Tibial artery (tissue), 4 donors: ENCODE measurements at regions not wholly inside any gene's neighbourhood (a gene's known extent, or its start where the extent isn't known, plus 50 kb on each side); places are given as distances from the start of the nearest gene placed in this dataset.

ENCODE experiments used
- DNase-seq, 2 donors: peaks; one replicate each; pipeline ENCODE4 v3.0.0-alpha.2; 2019
- H3K27ac ChIP-seq, 2 donors: fragments of 200-600 bp; sonication (generic) in 1 of 2; 1 replicate in 1 of 2; 2 replicates in 1 of 2; pipeline ENCODE4 v1.5.1; 2018 to 2019; ENCODE audit warnings: mild to moderate bottlenecking in 1 of 2
- H3K27me3 ChIP-seq, 2 donors: fragments of 200-600 bp; sonication (generic) in 1 of 2; one replicate each; pipeline versions ENCODE4 v1.5.1 to v1.6.0; 2016 to 2019
- H3K36me3 ChIP-seq, 3 donors: fragments of 200-600 bp; sonication (generic) in 2 of 3; one replicate each; pipeline ENCODE4 v1.5.1; 2016 to 2019; ENCODE audit warnings: mild to moderate bottlenecking in 2 of 3
- H3K4me1 ChIP-seq, 4 donors: fragments of 200-600 bp; sonication (generic) in 2 of 4; 1 replicate in 3 of 4; 2 replicates in 1 of 4; pipeline ENCODE4 v1.5.1; 2016 to 2019
- H3K4me3 ChIP-seq, 2 donors: fragments of 200-600 bp; sonication (generic) in 1 of 2; 1 replicate in 1 of 2; 2 replicates in 1 of 2; pipeline ENCODE4 v1.5.1; 2018 to 2019; ENCODE audit warnings: mild to moderate bottlenecking in 2 of 2
- H3K9me3 ChIP-seq, 3 donors: fragments of 200-600 bp; sonication (generic) in 1 of 3; one replicate each; pipeline ENCODE4 v1.5.1; 2016 to 2019
- CTCF ChIP-seq, 2 experiments: fragments of 200-600 bp in 1 of 2; fragments of 450-650 bp in 1 of 2; IDR thresholded peaks; one replicate each; pipeline ENCODE4 v1.5.1; 2017 to 2019; ENCODE audit warnings: antibody characterized with exemption in 2 of 2, mild to moderate bottlenecking in 1 of 2, moderate library complexity in 1 of 2
- intact Hi-C: fragments of 100-400 bp; cut with DNase I; formaldehyde crosslinking; loops from one replicate; pipeline ENCODE4 v1.15.0; 2023; ENCODE audit warnings: low total_unique reads

GRCh38 chr11:121927789-121928188 is 188.2 kb downstream of the BLID start:
- DNase-seq: no peak
- peaks cover 0 to 17% (median 5%) of the 10 kb centered on the region in 4 donors for H3K4me1 ChIP-seq

GRCh38 chr11:121927097-121927785 is 188.8 kb downstream of the BLID start:
- intact Hi-C loops: no loop called here
- Histone ChIP-seq H3K4me3 (no peak overlapping the region), H3K4me1 (peaks cover 0 to 17% (median 5%) of the 10 kb centered on the region in 4 donors)

More at GRCh38 chr11:121927789-121928188, 188.2 kb downstream of the BLID start:
- TF ChIP-seq CTCF (IDR thresholded peaks at IDR 0.05): no peak
- intact Hi-C loops: no loop called here
- Histone ChIP-seq H3K9me3 (no peaks in the 10 kb centered on the region), H3K36me3 (no peaks in the 10 kb centered on the region), H3K4me3 (no peak overlapping the region), H3K27ac (no peak overlapping the region), H3K27me3 (no peaks in the 10 kb centered on the region)

GRCh38 chr11:121924191-121924590 is 191.8 kb downstream of the BLID start:
- no peaks in the 10 kb centered on the region for H3K27me3 ChIP-seq
- H3K4me3 ChIP-seq: no peak overlapping the region
- DNase-seq: no peak
- intact Hi-C loops: no loop called here
- H3K36me3 ChIP-seq: no peaks in the 10 kb centered on the region
- TF ChIP-seq CTCF (IDR thresholded peaks at IDR 0.05): no peak
- no peak overlapping the region for H3K27ac ChIP-seq
- H3K9me3 ChIP-seq: no peaks in the 10 kb centered on the region
- peaks cover 0 to 3% (median under 1%) of the 10 kb centered on the region in 4 donors for H3K4me1 ChIP-seq

More at GRCh38 chr11:121927097-121927785, 188.8 kb downstream of the BLID start:
- Histone ChIP-seq H3K9me3 (no peaks in the 10 kb centered on the region), H3K27ac (no peak overlapping the region), H3K27me3 (no peaks in the 10 kb centered on the region), H3K36me3 (no peaks in the 10 kb centered on the region)
- no peak for TF ChIP-seq CTCF (IDR thresholded peaks at IDR 0.05)
- no peak for DNase-seq

GRCh38 chr11:121917482-121917881 is 198.5 kb downstream of the BLID start:
- Histone ChIP-seq H3K9me3 (no peaks in the 10 kb centered on the region), H3K36me3 (no peaks in the 10 kb centered on the region), H3K27ac (no peak overlapping the region), H3K4me1 (no peaks in the 10 kb centered on the region), H3K4me3 (no peak overlapping the region), H3K27me3 (no peaks in the 10 kb centered on the region)
- TF ChIP-seq CTCF (IDR thresholded peaks at IDR 0.05): no peak
- no peak for DNase-seq
- intact Hi-C loops: no loop called here

GRCh38 chr11:121914508-121915059 is 201.4 kb downstream of the BLID start:
- no peaks in the 10 kb centered on the region for H3K9me3 ChIP-seq
- H3K27me3 ChIP-seq: no peaks in the 10 kb centered on the region
- no peak overlapping the region for H3K27ac ChIP-seq
- no peak for DNase-seq
- H3K4me3 ChIP-seq: no peak overlapping the region
- H3K4me1 ChIP-seq: no peaks in the 10 kb centered on the region
- intact Hi-C loops: no loop called here
- H3K36me3 ChIP-seq: no peaks in the 10 kb centered on the region
- no peak for TF ChIP-seq CTCF (IDR thresholded peaks at IDR 0.05)
